T-helper 1 cell treated with Interleukin-12 subunit alpha and Interleukin-12 subunit beta and Interleukin-4 antibody, amounts not matched to agents 30 μg/mL and 1 μg/mL, for 36 hours (primary cell): ENCODE measurements at regions not wholly inside any gene's neighbourhood (a gene's known extent, or its start where the extent isn't known, plus 50 kb on each side); places are given as distances from the start of the nearest gene placed in this dataset.

Experiments
- H3K27ac Mint-ChIP-seq: one replicate; pipeline ENCODE4 v1.8.0; 2021; ENCODE audit warnings: mild to moderate bottlenecking, mixed read lengths
- H3K27me3 Mint-ChIP-seq: one replicate; pipeline ENCODE4 v1.8.0; 2021; ENCODE audit warnings: low read depth, mixed read lengths
- H3K36me3 Mint-ChIP-seq: one replicate; pipeline ENCODE4 v1.8.0; 2021; ENCODE audit warnings: low read depth, mixed read lengths
- H3K4me1 Mint-ChIP-seq: one replicate; pipeline ENCODE4 v1.8.0; 2021; ENCODE audit warnings: low read depth, mixed read lengths
- H3K4me3 Mint-ChIP-seq: one replicate; pipeline ENCODE4 v1.8.0; 2021; ENCODE audit warnings: mild to moderate bottlenecking, moderate library complexity, mixed read lengths
- H3K9me3 Mint-ChIP-seq: one replicate; pipeline ENCODE4 v1.8.0; 2021; ENCODE audit warnings: mixed read lengths

- H3K27me3 Mint-ChIP-seq = peaks cover 6% of the 10 kb centered on the region
- no peak overlapping the region for H3K4me3 Mint-ChIP-seq
- no peak overlapping the region for H3K27ac Mint-ChIP-seq
- no peaks in the 10 kb centered on the region for H3K36me3 Mint-ChIP-seq
- no peaks in the 10 kb centered on the region for H3K4me1 Mint-ChIP-seq
- H3K9me3 Mint-ChIP-seq = no peaks in the 10 kb centered on the region
Measured at GRCh38 chr10:10782603-10783002, 235.1 kb upstream of the CELF2 start.

- Mint-ChIP-seq H3K27me3 (peaks cover 11% of the 10 kb centered on the region), H3K27ac (no peak overlapping the region), H3K9me3 (no peaks in the 10 kb centered on the region), H3K36me3 (no peaks in the 10 kb centered on the region), H3K4me1 (no peaks in the 10 kb centered on the region), H3K4me3 (no peak overlapping the region)
Measured at GRCh38 chr10:10785627-10786026, 232.0 kb upstream of the CELF2 start.

DNA sequence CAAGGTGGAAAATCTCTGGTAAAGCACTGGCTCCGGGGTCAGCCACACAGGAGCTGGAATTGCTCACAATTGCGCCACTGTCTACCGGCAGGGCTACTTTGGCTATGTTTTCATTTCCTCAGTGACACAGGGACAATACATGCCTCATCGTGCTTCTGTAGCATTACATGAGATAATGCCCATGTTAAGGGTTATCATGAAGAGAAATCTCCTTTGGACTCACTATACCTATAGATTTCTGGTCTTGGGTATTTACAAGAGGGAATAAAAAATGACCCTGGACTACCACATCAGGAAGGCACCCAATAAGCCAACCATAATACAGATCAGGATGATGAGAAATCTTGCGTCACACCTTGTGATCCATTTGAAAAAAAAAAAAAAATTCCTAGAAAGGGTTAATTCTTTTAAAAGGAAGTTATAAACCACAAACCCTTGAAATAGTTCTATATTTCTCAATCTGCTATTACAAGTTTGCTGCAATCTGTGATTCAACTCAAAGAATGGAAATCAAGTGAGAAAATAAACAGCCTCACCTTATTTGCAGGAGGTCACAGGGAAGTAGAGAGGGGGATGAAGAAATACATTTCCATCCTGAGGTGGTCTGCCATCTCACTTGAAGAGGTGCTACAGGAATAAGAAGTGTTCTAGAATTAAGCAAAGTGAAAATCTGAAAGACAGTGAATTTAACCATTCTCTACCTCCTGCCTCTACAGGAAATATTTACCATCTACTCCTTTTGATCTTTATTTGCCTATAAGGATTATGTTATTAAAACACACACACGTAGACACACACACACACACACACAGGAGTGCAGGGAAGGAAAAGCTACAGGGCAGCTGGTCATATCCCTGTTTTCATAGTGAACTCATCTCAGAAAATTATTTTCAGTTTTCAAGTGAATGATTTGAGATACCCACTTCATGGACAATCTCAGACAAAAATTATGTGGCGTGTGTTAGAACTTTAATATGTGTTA, 231.3 kb upstream of the CELF2 start:
- Mint-ChIP-seq H3K9me3 (no peaks in the 10 kb centered on the region), H3K4me1 (no peaks in the 10 kb centered on the region), H3K4me3 (no peak overlapping the region), H3K36me3 (no peaks in the 10 kb centered on the region), H3K27ac (no peak overlapping the region), H3K27me3 (peaks cover 11% of the 10 kb centered on the region)

DNA sequence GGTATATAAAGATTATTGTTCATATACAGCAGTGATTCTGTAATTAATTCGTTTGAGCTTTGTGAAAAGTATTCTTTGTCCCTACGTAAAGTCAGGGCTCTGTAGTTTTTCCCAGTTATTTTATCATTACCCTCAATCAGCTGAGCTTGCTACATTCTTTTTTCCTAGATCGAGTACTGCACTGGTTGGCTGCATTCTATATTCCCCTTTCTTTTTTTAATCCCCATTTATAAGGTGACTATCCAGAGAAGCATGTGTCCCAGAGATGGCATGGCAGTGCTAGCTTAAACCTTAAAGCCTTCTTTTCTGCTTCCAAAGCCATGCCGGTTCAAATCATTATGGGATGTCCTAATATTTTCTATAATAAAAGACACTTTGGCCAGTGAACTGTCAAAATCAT, 230.1 kb upstream of the CELF2 start:
- Mint-ChIP-seq H3K9me3 (no peaks in the 10 kb centered on the region), H3K4me1 (no peaks in the 10 kb centered on the region), H3K27me3 (peaks cover 11% of the 10 kb centered on the region), H3K36me3 (no peaks in the 10 kb centered on the region), H3K27ac (no peak overlapping the region), H3K4me3 (no peak overlapping the region)

DNA sequence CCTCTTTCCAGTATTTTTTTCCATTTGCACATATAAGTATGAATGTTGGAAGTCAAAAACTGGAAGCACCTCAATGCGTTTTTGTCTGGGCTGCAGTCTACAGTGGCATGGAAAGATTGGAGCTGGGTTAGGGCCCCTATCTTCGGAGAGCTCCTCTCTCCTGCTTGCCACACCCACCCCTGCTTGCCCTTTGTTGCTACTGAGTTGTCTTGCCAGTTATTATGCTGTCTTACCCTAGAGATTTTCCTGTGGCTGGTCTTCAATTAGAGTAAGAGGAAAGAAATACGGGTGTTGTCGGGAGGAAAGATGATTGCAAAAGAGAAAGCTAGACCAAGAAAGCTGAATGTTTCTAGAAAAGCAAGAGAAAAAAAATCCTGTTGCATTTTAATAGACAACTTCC, 228.9 kb upstream of the CELF2 start:
- Mint-ChIP-seq H3K9me3 (no peaks in the 10 kb centered on the region), H3K4me1 (no peaks in the 10 kb centered on the region), H3K36me3 (no peaks in the 10 kb centered on the region), H3K27me3 (peaks cover 15% of the 10 kb centered on the region), H3K4me3 (no peak overlapping the region), H3K27ac (no peak overlapping the region)

DNA sequence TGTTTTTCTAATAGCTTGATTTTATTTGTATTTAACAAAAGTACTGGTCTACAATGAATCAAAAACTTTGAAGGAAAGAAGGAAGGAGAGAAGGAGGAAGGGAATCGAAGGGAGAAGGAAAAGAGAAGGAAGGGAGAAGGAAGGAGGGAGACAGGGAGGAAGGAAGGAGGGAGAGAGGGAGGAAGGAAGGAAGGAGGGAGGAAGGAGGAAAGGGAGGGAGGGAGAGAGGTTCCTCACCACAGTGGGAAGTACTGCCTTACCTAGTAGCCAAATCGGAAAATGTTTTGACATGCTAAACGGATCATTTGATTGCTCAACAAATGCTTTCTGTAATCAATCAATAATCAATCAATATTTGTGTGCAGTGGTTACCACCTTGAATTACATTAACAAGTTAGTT, 225.8 kb upstream of the CELF2 start:
- Mint-ChIP-seq H3K4me1 (no peaks in the 10 kb centered on the region), H3K27me3 (peaks cover 9% of the 10 kb centered on the region)

GRCh38 chr10:10792681-10793080, 225.0 kb upstream of the CELF2 start:
- no peaks in the 10 kb centered on the region for H3K4me1 Mint-ChIP-seq
- H3K27ac Mint-ChIP-seq = no peak overlapping the region
- H3K4me3 Mint-ChIP-seq = no peak overlapping the region
- H3K27me3 Mint-ChIP-seq = peaks cover 14% of the 10 kb centered on the region
- no peaks in the 10 kb centered on the region for H3K9me3 Mint-ChIP-seq
- H3K36me3 Mint-ChIP-seq = no peaks in the 10 kb centered on the region

More for the DNA sequence above, 225.8 kb upstream of the CELF2 start:
- Mint-ChIP-seq H3K4me3 (no peak overlapping the region), H3K27ac (no peak overlapping the region), H3K36me3 (no peaks in the 10 kb centered on the region), H3K9me3 (no peaks in the 10 kb centered on the region)

DNA sequence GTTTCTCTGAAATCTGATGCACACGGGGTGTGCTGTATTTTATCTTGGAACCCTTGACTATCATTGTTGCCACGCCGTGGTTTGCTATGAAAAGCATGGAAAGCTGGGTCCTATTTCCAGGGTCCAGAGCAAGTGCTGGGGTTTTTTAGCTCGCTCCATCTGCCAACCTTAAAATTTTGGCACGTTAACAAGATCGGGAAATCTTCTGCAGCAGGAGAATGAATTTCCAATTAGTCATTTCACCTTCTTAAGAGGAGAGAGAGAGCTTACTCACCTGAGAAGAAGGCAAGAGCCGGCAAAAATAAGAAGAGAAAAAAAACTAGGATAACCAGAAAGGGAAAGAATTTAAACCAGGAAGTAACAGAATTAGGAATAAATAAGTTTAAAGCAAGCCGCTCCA, 223.6 kb upstream of the CELF2 start:
- Mint-ChIP-seq H3K27ac (no peak overlapping the region), H3K4me3 (no peak overlapping the region), H3K36me3 (no peaks in the 10 kb centered on the region), H3K9me3 (no peaks in the 10 kb centered on the region), H3K4me1 (no peaks in the 10 kb centered on the region), H3K27me3 (peaks cover 18% of the 10 kb centered on the region)

- H3K4me3 Mint-ChIP-seq = no peak overlapping the region
Measured at GRCh38 chr10:10794791-10795191, 222.9 kb upstream of the CELF2 start.

GRCh38 chr10:10796061-10796773, 221.5 kb upstream of the CELF2 start:
- H3K27me3 Mint-ChIP-seq = peaks cover 18% of the 10 kb centered on the region
- H3K36me3 Mint-ChIP-seq = no peaks in the 10 kb centered on the region
- no peak overlapping the region for H3K27ac Mint-ChIP-seq
- H3K9me3 Mint-ChIP-seq = no peaks in the 10 kb centered on the region
- no peaks in the 10 kb centered on the region for H3K4me1 Mint-ChIP-seq
- no peak overlapping the region for H3K4me3 Mint-ChIP-seq

More at GRCh38 chr10:10794791-10795191, 222.9 kb upstream of the CELF2 start:
- Mint-ChIP-seq H3K27me3 (peaks cover 18% of the 10 kb centered on the region), H3K36me3 (no peaks in the 10 kb centered on the region), H3K9me3 (no peaks in the 10 kb centered on the region), H3K27ac (no peak overlapping the region), H3K4me1 (no peaks in the 10 kb centered on the region)

DNA sequence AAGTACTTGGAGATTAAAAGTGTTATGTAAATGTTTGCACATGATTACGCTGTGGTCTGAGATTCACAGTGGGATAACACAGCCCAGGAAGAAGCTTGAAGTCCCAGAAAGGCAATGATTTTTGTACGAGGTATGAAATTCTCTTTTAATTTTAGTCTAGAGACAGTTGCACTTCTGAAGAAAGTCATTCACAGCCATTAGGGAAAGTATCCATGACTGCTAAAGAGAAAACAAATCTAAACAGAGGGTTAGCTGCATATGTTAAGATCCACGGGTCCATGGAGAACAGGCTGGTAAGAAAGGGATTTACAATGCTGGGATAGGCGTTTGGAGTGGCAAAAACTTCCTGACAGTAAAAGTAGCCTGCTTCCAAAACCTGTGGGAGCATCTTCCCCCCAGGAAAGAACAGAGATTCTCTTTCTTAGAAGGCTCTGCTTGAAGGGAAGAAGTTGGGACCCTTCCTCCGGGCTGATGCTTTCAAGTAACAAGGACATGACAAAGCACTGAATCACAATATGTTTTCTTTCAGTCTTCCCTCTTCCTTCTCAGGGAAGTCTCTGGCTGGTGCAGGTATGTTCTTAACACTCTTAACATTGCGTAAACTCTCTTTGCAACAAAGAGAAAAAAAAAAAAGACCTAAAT, 220.8 kb upstream of the CELF2 start:
- Mint-ChIP-seq H3K4me3 (no peak overlapping the region), H3K4me1 (no peaks in the 10 kb centered on the region), H3K27ac (no peak overlapping the region), H3K36me3 (no peaks in the 10 kb centered on the region), H3K9me3 (no peaks in the 10 kb centered on the region), H3K27me3 (peaks cover 18% of the 10 kb centered on the region)

GRCh38 chr10:10797513-10797912, 220.2 kb upstream of the CELF2 start:
- H3K9me3 Mint-ChIP-seq = no peaks in the 10 kb centered on the region
- H3K4me1 Mint-ChIP-seq = no peaks in the 10 kb centered on the region
- peaks cover 18% of the 10 kb centered on the region for H3K27me3 Mint-ChIP-seq
- no peak overlapping the region for H3K4me3 Mint-ChIP-seq
- no peak overlapping the region for H3K27ac Mint-ChIP-seq
- no peaks in the 10 kb centered on the region for H3K36me3 Mint-ChIP-seq

- Mint-ChIP-seq H3K4me1 (no peaks in the 10 kb centered on the region), H3K27me3 (peaks cover 13% of the 10 kb centered on the region), H3K27ac (no peak overlapping the region), H3K36me3 (no peaks in the 10 kb centered on the region), H3K4me3 (no peak overlapping the region), H3K9me3 (no peaks in the 10 kb centered on the region)
Measured at GRCh38 chr10:10798102-10798863, 219.4 kb upstream of the CELF2 start.

GRCh38 chr10:10798864-10799192, 218.8 kb upstream of the CELF2 start:
- Mint-ChIP-seq H3K27me3 (peaks cover 13% of the 10 kb centered on the region), H3K9me3 (no peaks in the 10 kb centered on the region), H3K27ac (no peak overlapping the region), H3K4me3 (no peak overlapping the region), H3K4me1 (no peaks in the 10 kb centered on the region), H3K36me3 (no peaks in the 10 kb centered on the region)
